HepG2 (cell line): ENCODE measurements at regions not wholly inside any gene's neighbourhood (a gene's known extent, or its start where the extent isn't known, plus 50 kb on each side); places are given as distances from the start of the nearest gene placed in this dataset.

Experiments
- ATAC-seq: fragments of 200-7000 bp; cut with Tn5 transposase; 3 replicates; pipeline ENCODE4 v1.9.1; 2020; ENCODE audit warnings: mild to moderate bottlenecking, moderate library complexity
- BruUV-seq: library from RNA; stranded (reverse); fragments of 400-500 nt; replicated peaks from 2 replicates; lab custom pipeline; 2021; lab: Mats Ljungman, UMichigan
- CTCF ChIA-PET: fragments of 300-600 bp; formaldehyde crosslinking; extraction: SDS; loops from one replicate; lab custom pipeline; 2021; ENCODE audit warnings: low total read pairs, inconsistent platforms, low intra/inter-chr PET ratio; lab: Yijun Ruan, JAX
- POLR2A ChIA-PET: fragments of 350-600 bp; sonication (Branson Sonifier 250); formaldehyde crosslinking; loops from one replicate; lab custom pipeline; 2020; ENCODE audit warnings: antibody characterized with exemption, inconsistent platforms; lab: Yijun Ruan, JAX
- DNase-seq: peaks from one replicate; pipeline ENCODE4 v3.0.0-alpha.2; 2015; ENCODE audit warnings: low spot score
- FAIRE-seq: peaks from 3 replicates; lab custom pipeline; 2011; peaks lifted over from hg19 to GRCh38; lab: Jason Lieb, UNC
- H2AFZ ChIP-seq: one replicate; pipeline ENCODE4 v1.6.1; 2011; ENCODE audit warnings: low read length, inconsistent platforms
- H3K27ac ChIP-seq: fragments of 300-600 bp; 3 replicates; pipeline ENCODE4 v1.8.0; 2011; ENCODE audit warnings: mixed run types, mild to moderate bottlenecking, mixed read lengths, low read length, inconsistent platforms; ENCODE audit not compliant: insufficient read depth; ENCODE audit errors: extremely low read length
- H3K27me3 ChIP-seq, 2 experiments: fragments of 200-600 bp in 1 of 2; 2 replicates in 1 of 2; 3 replicates in 1 of 2; pipeline versions ENCODE4 v1.6.0 to v1.8.0; 2011; ENCODE audit warnings: low read length in 2 of 2, mild to moderate bottlenecking in 2 of 2, moderate library complexity in 2 of 2, inconsistent platforms in 1 of 2; ENCODE audit not compliant: insufficient read depth in 2 of 2, control insufficient read depth in 1 of 2
- H3K36me3 ChIP-seq, 2 experiments: fragments of 200-600 bp in 1 of 2; replicated peaks in 1 of 2; 2 replicates in 1 of 2; 3 replicates in 1 of 2; pipeline versions ENCODE4 v1.5.1 to v1.8.0; 2011; ENCODE audit warnings: low read length in 2 of 2, inconsistent platforms in 1 of 2; ENCODE audit not compliant: insufficient read depth in 2 of 2, control insufficient read depth in 1 of 2
- H3K4me1 ChIP-seq: 2 replicates; pipeline ENCODE4 v1.5.1; 2012; ENCODE audit warnings: low read length, inconsistent platforms; ENCODE audit not compliant: insufficient read depth
- H3K4me2 ChIP-seq: 2 replicates; pipeline ENCODE4 v1.6.0; 2011; ENCODE audit warnings: low read depth, low read length, inconsistent platforms
- H3K4me3 ChIP-seq, 3 experiments: fragments of 200-600 bp in 1 of 3; sonication (generic), shearing (Covaris generic) in 1 of 3; replicated peaks in 1 of 3; 2 replicates each; pipeline ENCODE4 v1.5.1; 2011 to 2016; ENCODE audit warnings: low read length in 3 of 3, inconsistent platforms in 2 of 3, low read depth in 2 of 3, mild to moderate bottlenecking in 2 of 3, control low read depth in 1 of 3, mixed read lengths in 1 of 3; ENCODE audit not compliant: insufficient read depth in 1 of 3
- H3K79me2 ChIP-seq: one replicate; pipeline ENCODE4 v1.6.1; 2011; ENCODE audit warnings: low read length, inconsistent platforms; ENCODE audit not compliant: insufficient read depth
- H3K9ac ChIP-seq: 2 replicates; pipeline ENCODE4 v1.6.0; 2011; ENCODE audit warnings: mild to moderate bottlenecking, low read depth, low read length, inconsistent platforms; ENCODE audit not compliant: insufficient read depth
- H3K9me3 ChIP-seq: 2 replicates; pipeline ENCODE4 v1.5.1; 2012; ENCODE audit warnings: mild to moderate bottlenecking, low read length
- H4K20me1 ChIP-seq: 2 replicates; pipeline ENCODE4 v1.6.0; 2011; ENCODE audit warnings: inconsistent platforms, mild to moderate bottlenecking, low read length, moderate library complexity; ENCODE audit not compliant: insufficient read depth
- GABPA ChIP-seq, 2 experiments: IDR thresholded peaks; 2 replicates each; pipeline ENCODE4 v1.6.1; 2011 to 2016; ENCODE audit warnings: low read depth in 2 of 2, low read length in 1 of 2, missing biosample characterization in 1 of 2, missing genetic modification characterization in 1 of 2
- GATAD1 ChIP-seq: IDR thresholded peaks from 2 replicates; pipeline ENCODE4 v1.6.1; 2016; ENCODE audit warnings: missing genetic modification reagents, missing compliant biosample characterization
- NR1H2 ChIP-seq: sonication (generic); formaldehyde crosslinking; IDR thresholded peaks from 2 replicates; pipeline ENCODE4 v1.8.1; 2022; ENCODE audit warnings: low read depth, missing genetic modification reagents, borderline replicate concordance
- SAFB2 ChIP-seq: sonication (generic); formaldehyde crosslinking; IDR thresholded peaks from 2 replicates; pipeline ENCODE4 v1.5.1; 2020; ENCODE audit warnings: missing genetic modification reagents, low read depth, mild to moderate bottlenecking, borderline replicate concordance
- ZNF101 ChIP-seq: sonication (generic); formaldehyde crosslinking; IDR thresholded peaks from 2 replicates; pipeline ENCODE4 v1.4.0; 2020; ENCODE audit warnings: mild to moderate bottlenecking, low read depth, missing genetic modification reagents, borderline replicate concordance
- ZNF550 ChIP-seq: sonication (generic); formaldehyde crosslinking; IDR thresholded peaks from 2 replicates; pipeline ENCODE4 v1.4.0; 2020; ENCODE audit warnings: mild to moderate bottlenecking, missing genetic modification reagents, borderline replicate concordance
- WGBS: methylation state at CpG from one replicate; pipeline ENCODE4 v1.1.6; 2017; ENCODE audit warnings: low lambda C conversion rate; 5-methylcytosine and 5-hydroxymethylcytosine counted together
- in situ Hi-C: cut with HindIII; loops from 2 replicates; pipeline ENCODE4 v1.10.0; 2017; ENCODE audit warnings: low pct_unique_long_range_greater_than_20kb; ENCODE audit not compliant: extremely low pct_ligation_motif_present
- intact Hi-C: fragments of 100-400 bp; cut with micrococcal nuclease; formaldehyde crosslinking; loops from one replicate; pipeline ENCODE4 v1.10.0; 2022; ENCODE audit not compliant: unreplicated experiment
- TF ChIP-seq, protein P1 (sequence below): sonication (generic); formaldehyde crosslinking; IDR thresholded peaks from 2 replicates; pipeline ENCODE4 v1.4.0; 2020; ENCODE audit warnings: missing genetic modification reagents; ENCODE audit errors: not compliant biosample characterization

GRCh38 chr2:62337403-62337802 lies 141.5 kb downstream of the B3GNT2 start:
- no peak overlapping the region for H3K4me2 ChIP-seq
- no peak overlapping the region for H3K4me3 ChIP-seq
- no peak for ATAC-seq
- intact Hi-C loops, result no loop called here
- no peaks in the 10 kb centered on the region for H4K20me1 ChIP-seq
- in situ Hi-C loops, result no loop called here
- H3K36me3 ChIP-seq, result no peaks in the 10 kb centered on the region
- H3K9ac ChIP-seq, result no peak overlapping the region
- no peaks in the 10 kb centered on the region for H3K4me1 ChIP-seq
- H3K9me3 ChIP-seq, result no peaks in the 10 kb centered on the region
- no peak overlapping the region for H2AFZ ChIP-seq
- TF ChIP-seq SAFB2 (CRISPR knock-in tag) (no peak), ZNF101 (CRISPR knock-in tag) (no peak), NR1H2 (no peak)
- TF ChIP-seq, all 625 proteins: peak for 0
- H3K27me3 ChIP-seq, result peaks cover 0 to 8% of the 10 kb centered on the region in 2 experiments; a peak in 1 of 5 replicates
- no peaks in the 10 kb centered on the region for H3K79me2 ChIP-seq
- no TSS peak for BruUV-seq
- ChIA-PET CTCF (no interaction called here), POLR2A (no interaction called here)
- H3K27ac ChIP-seq, result no peak overlapping the region
- 79% methylated on average over 4 of the region's 4 CpGs for WGBS
- FAIRE-seq, result no peak
- DNase-seq, result no peak

DNA sequence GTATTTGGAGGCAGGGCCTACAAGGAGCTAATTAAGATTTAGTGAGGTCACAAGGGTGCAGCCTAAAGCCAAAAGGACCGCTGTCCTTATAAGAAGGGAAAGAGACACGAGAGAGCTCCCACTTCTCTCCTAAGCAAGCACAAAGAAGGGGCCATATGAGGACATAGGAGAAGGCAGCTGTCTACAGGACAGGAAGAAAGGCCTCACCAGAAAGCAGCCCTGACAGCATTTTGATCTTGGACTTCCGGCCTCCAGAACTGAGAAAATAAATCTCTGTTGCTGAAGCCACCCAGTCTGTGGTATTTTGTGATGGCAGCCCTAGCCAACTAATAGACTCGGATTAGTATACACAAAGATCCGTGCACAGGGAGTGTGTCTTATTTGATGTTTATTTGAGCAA lies 139.7 kb downstream of the B3GNT2 start:
- WGBS, result 53% methylated on average over 5 of the region's 5 CpGs
- H3K36me3 ChIP-seq, result no peaks in the 10 kb centered on the region
- no peak overlapping the region for H3K4me3 ChIP-seq
- no peaks in the 10 kb centered on the region for H3K4me1 ChIP-seq
- H3K9me3 ChIP-seq, result no peaks in the 10 kb centered on the region
- in situ Hi-C loops, result no loop called here
- peaks cover 0 to 8% of the 10 kb centered on the region in 2 experiments; a peak in 1 of 5 replicates for H3K27me3 ChIP-seq
- FAIRE-seq (no peak), DNase-seq (no peak), ATAC-seq (no peak)
- no peak overlapping the region for H2AFZ ChIP-seq
- H3K27ac ChIP-seq, result no peak overlapping the region
- no peak overlapping the region for H3K9ac ChIP-seq
- ChIA-PET CTCF (no interaction called here), POLR2A (no interaction called here)
- intact Hi-C loops, result no loop called here
- BruUV-seq, result no TSS peak
- H3K79me2 ChIP-seq, result no peaks in the 10 kb centered on the region
- TF ChIP-seq GABPA (IDR thresholded peaks at IDR 0.05; ENCODE audit: low read depth, low read length), result no peak
- TF ChIP-seq GABPA (CRISPR knock-in tag; IDR thresholded peaks at IDR 0.05; ENCODE audit: low read depth), result peak; percentile 34; the same call in 1 of the 2 replicates
- no peak for TF ChIP-seq ZNF550
- TF ChIP-seq, protein P1, sequence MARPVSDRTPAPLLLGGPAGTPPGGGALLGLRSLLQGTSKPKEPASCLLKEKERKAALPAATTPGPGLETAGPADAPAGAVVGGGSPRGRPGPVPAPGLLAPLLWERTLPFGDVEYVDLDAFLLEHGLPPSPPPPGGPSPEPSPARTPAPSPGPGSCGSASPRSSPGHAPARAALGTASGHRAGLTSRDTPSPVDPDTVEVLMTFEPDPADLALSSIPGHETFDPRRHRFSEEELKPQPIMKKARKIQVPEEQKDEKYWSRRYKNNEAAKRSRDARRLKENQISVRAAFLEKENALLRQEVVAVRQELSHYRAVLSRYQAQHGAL (CRISPR knock-in tag), result no peak
- TF ChIP-seq GATAD1 (CRISPR knock-in tag), result no peak
- H3K4me2 ChIP-seq, result no peak overlapping the region
- no peaks in the 10 kb centered on the region for H4K20me1 ChIP-seq
